K562 (cell line): ENCODE measurements at regions not wholly inside any gene's neighbourhood (a gene's known extent, or its start where the extent isn't known, plus 50 kb on each side); places are given as distances from the start of the nearest gene placed in this dataset.

ENCODE experiments used
- ATAC-seq: fragments of 200-7000 bp; cut with Tn5 transposase; 3 replicates; pipeline ENCODE4 v1.9.1; 2020; ENCODE audit warnings: moderate library complexity
- BruUV-seq: library from RNA; stranded (reverse); fragments of 400-500 nt; replicated peaks from 2 replicates; lab custom pipeline; 2021; lab: Mats Ljungman, UMichigan
- CTCF ChIA-PET: fragments of 300-600 bp; formaldehyde crosslinking; extraction: SDS; loops from one replicate; lab custom pipeline; 2021; ENCODE audit warnings: low intra/inter-chr PET ratio; lab: Yijun Ruan, JAX
- POLR2A ChIA-PET: fragments of 300-600, 350-650 bp; sonication (Branson Sonifier 250); formaldehyde crosslinking; extraction: SDS; loops from one replicate; lab custom pipeline; 2021; ENCODE audit warnings: antibody characterized with exemption, inconsistent platforms; lab: Yijun Ruan, JAX
- DNase-seq, 4 experiments: peaks; one replicate each; pipeline versions ENCODE4 v3.0.0 to v3.0.0-alpha.2; 2011 to 2018; ENCODE audit warnings: low spot score in 3 of 4, mixed read lengths in 3 of 4; ENCODE audit errors: extremely low read depth in 1 of 4
- FAIRE-seq: peaks from 2 replicates; lab custom pipeline; 2011; peaks lifted over from hg19 to GRCh38; lab: Jason Lieb, UNC
- H2AFZ ChIP-seq: 2 replicates; pipeline ENCODE4 v1.6.0; 2011; ENCODE audit warnings: low read depth, low read length, control low read depth, inconsistent platforms
- H3K27ac ChIP-seq: fragments of 200-600 bp; 3 replicates; pipeline ENCODE4 v1.8.0; 2011; ENCODE audit warnings: low read depth, mild to moderate bottlenecking, control low read depth, inconsistent platforms, low read length, moderate library complexity, mixed read lengths; ENCODE audit errors: extremely low read depth
- H3K27me3 ChIP-seq, 2 experiments: fragments of 300-600 bp in 1 of 2; 2 replicates in 1 of 2; 3 replicates in 1 of 2; pipeline versions ENCODE4 v1.6.0 to v1.8.0; 2011; ENCODE audit warnings: inconsistent platforms in 2 of 2, low read length in 2 of 2, mild to moderate bottlenecking in 1 of 2, mixed read lengths in 1 of 2, moderate library complexity in 1 of 2; ENCODE audit not compliant: control insufficient read depth in 2 of 2, insufficient read depth in 2 of 2
- H3K36me3 ChIP-seq: fragments of 300-600 bp; 3 replicates; pipeline ENCODE4 v1.8.0; 2011; ENCODE audit warnings: mild to moderate bottlenecking, low read length, inconsistent platforms; ENCODE audit not compliant: control insufficient read depth, insufficient read depth
- H3K4me1 ChIP-seq, 2 experiments: fragments of 200-600 bp in 1 of 2; replicated peaks in 1 of 2; 2 replicates in 1 of 2; 3 replicates in 1 of 2; pipeline versions ENCODE4 v1.5.1 to v1.8.0; 2011; ENCODE audit warnings: inconsistent platforms in 2 of 2, low read length in 2 of 2, mild to moderate bottlenecking in 1 of 2, mixed read lengths in 1 of 2, moderate library complexity in 1 of 2; ENCODE audit not compliant: control insufficient read depth in 2 of 2, insufficient read depth in 2 of 2
- H3K4me2 ChIP-seq: 2 replicates; pipeline ENCODE4 v1.6.1; 2011; ENCODE audit warnings: low read length, control low read depth, inconsistent platforms, mixed read lengths; ENCODE audit not compliant: insufficient read depth
- H3K4me3 ChIP-seq: fragments of 200-600 bp; sonication (generic), shearing (Covaris generic); 2 replicates; pipeline ENCODE4 v1.5.1; 2016; ENCODE audit warnings: control low read depth, inconsistent platforms
- H3K79me2 ChIP-seq: fragments of 200-600 bp; 3 replicates; pipeline ENCODE4 v1.8.0; 2011; ENCODE audit warnings: low read length, inconsistent platforms; ENCODE audit not compliant: control insufficient read depth, insufficient read depth
- H3K9ac ChIP-seq, 2 experiments: 2 replicates each; pipeline versions ENCODE4 v1.6.0 to v1.6.1; 2011; ENCODE audit warnings: low read depth in 2 of 2, low read length in 2 of 2, control low read depth in 1 of 2, inconsistent platforms in 1 of 2, mild to moderate bottlenecking in 1 of 2, mixed read lengths in 1 of 2; ENCODE audit not compliant: insufficient read depth in 1 of 2
- H3K9me1 ChIP-seq: one replicate; pipeline ENCODE4 v1.6.0; 2011; ENCODE audit warnings: inconsistent platforms, mild to moderate bottlenecking, low read length, moderate library complexity; ENCODE audit not compliant: control insufficient read depth, insufficient read depth
- H3K9me3 ChIP-seq: replicated peaks from 2 replicates; pipeline ENCODE4 v1.5.1; 2011; ENCODE audit warnings: low read depth, low read length, inconsistent platforms; ENCODE audit not compliant: control insufficient read depth, insufficient read depth
- H4K20me1 ChIP-seq: replicated peaks from 2 replicates; pipeline ENCODE4 v1.6.1; 2011; ENCODE audit warnings: low read length, inconsistent platforms, mixed read lengths; ENCODE audit not compliant: control insufficient read depth, insufficient read depth
- C11orf30 ChIP-seq: fragments of 450-650 bp; IDR thresholded peaks from 2 replicates; pipeline ENCODE4 v1.6.1; 2016; ENCODE audit warnings: low read depth, mild to moderate bottlenecking
- FIP1L1 ChIP-seq: fragments of 200-400 bp; formaldehyde crosslinking; IDR thresholded peaks from 2 replicates; pipeline ENCODE4 v1.6.1; 2018; ENCODE audit warnings: mild to moderate bottlenecking, low read depth, low read length; ENCODE audit not compliant: poor library complexity, severe bottlenecking
- MCM2 ChIP-seq: fragments of 450-650 bp; IDR thresholded peaks from 2 replicates; pipeline ENCODE4 v1.6.1; 2017; ENCODE audit warnings: low read depth, mild to moderate bottlenecking
- POLR2A ChIP-seq: fragments of 450-650 bp; conservative IDR thresholded peaks from 2 replicates; pipeline ENCODE4 v1.6.1; 2016
- SETDB1 ChIP-seq: IDR thresholded peaks from one replicate; pipeline ENCODE4 v1.6.1; 2012; ENCODE audit warnings: low read length, control low read depth, inconsistent platforms
- SMAD4 ChIP-seq: fragments of 250-450 bp; sonication (Bioruptor Pico); conservative IDR thresholded peaks from 2 replicates; pipeline ENCODE4 v1.8.0; 2021; ENCODE audit warnings: inconsistent platforms, mild to moderate bottlenecking, moderate library complexity
- ZBED1 ChIP-seq: IDR thresholded peaks from 2 replicates; pipeline ENCODE4 v1.6.1; 2014
- ZNF644 ChIP-seq: fragments of 200-800 bp; sonication (Bioruptor generic); IDR thresholded peaks from 2 replicates; pipeline ENCODE4 v1.6.1; 2016; ENCODE audit warnings: low read depth, missing genetic modification characterization, missing compliant biosample characterization
- WGBS: fragments of 100-300 bp; shearing (Covaris generic); methylation state at CpG from one replicate; pipeline ENCODE4 v1.1.6; 2016; ENCODE audit warnings: low coverage, mixed read lengths; ENCODE audit not compliant: insufficient coverage; ENCODE audit errors: missing lambda C conversion rate; 5-methylcytosine and 5-hydroxymethylcytosine counted together
- in situ Hi-C: fragments of 300-500 bp; cut with MboI; formaldehyde crosslinking; loops from 4 replicates; pipeline ENCODE4 v1.15.0; 2018; ENCODE audit warnings: inconsistent platforms, mixed read lengths
- intact Hi-C: fragments of 100-400 bp; cut with micrococcal nuclease; formaldehyde crosslinking; loops from 2 replicates; pipeline ENCODE4 v1.14.2; 2022
- TF ChIP-seq, protein P1 (sequence below): fragments of 450-650 bp; formaldehyde crosslinking; IDR thresholded peaks from 2 replicates; pipeline ENCODE4 v1.4.0; 2020; ENCODE audit warnings: mild to moderate bottlenecking, mixed read lengths
- TF ChIP-seq, protein P2 (sequence below): sonication (generic); formaldehyde crosslinking; IDR thresholded peaks from 2 replicates; pipeline ENCODE4 v1.8.0; 2023; ENCODE audit warnings: missing genetic modification reagents, mild to moderate bottlenecking, borderline replicate concordance
- TF ChIP-seq, protein P3 (sequence below): fragments of 250-450 bp; sonication (Bioruptor Pico); IDR thresholded peaks from 2 replicates; pipeline ENCODE4 v1.4.0; 2020; ENCODE audit warnings: mild to moderate bottlenecking, moderate library complexity

DNA sequence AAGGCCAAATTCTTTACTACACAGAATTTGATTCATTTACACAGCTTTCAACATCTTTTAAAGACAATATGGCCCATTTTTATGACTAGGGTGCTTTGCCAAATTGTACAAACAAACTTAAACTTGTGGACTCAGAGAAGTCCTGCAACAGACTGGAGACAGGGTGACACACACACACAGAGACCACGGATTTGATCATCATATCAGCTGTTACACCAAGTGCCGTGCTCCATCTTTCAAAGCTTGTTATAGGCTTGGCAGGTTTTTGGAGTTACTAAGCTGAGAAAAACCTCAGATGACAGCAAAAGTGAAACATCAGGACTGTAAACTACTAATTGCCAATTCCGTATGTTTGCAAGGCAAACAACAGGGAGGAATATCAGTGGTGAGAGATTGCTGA is 811.7 kb downstream of the GALC start:
- no TSS peak for BruUV-seq
- H3K4me2 ChIP-seq: no peak overlapping the region
- TF ChIP-seq MCM2: no peak
- no peak for TF ChIP-seq SMAD4 (CRISPR knock-in tag)
- TF ChIP-seq, protein P1, sequence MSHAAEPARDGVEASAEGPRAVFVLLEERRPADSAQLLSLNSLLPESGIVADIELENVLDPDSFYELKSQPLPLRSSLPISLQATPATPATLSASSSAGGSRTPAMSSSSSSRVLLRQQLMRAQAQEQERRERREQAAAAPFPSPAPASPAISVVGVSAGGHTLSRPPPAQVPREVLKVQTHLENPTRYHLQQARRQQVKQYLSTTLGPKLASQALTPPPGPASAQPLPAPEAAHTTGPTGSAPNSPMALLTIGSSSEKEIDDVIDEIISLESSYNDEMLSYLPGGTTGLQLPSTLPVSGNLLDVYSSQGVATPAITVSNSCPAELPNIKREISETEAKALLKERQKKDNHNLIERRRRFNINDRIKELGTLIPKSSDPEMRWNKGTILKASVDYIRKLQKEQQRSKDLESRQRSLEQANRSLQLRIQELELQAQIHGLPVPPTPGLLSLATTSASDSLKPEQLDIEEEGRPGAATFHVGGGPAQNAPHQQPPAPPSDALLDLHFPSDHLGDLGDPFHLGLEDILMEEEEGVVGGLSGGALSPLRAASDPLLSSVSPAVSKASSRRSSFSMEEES (CRISPR knock-in tag): no peak
- no peak for TF ChIP-seq ZBED1
- TF ChIP-seq, protein P2, sequence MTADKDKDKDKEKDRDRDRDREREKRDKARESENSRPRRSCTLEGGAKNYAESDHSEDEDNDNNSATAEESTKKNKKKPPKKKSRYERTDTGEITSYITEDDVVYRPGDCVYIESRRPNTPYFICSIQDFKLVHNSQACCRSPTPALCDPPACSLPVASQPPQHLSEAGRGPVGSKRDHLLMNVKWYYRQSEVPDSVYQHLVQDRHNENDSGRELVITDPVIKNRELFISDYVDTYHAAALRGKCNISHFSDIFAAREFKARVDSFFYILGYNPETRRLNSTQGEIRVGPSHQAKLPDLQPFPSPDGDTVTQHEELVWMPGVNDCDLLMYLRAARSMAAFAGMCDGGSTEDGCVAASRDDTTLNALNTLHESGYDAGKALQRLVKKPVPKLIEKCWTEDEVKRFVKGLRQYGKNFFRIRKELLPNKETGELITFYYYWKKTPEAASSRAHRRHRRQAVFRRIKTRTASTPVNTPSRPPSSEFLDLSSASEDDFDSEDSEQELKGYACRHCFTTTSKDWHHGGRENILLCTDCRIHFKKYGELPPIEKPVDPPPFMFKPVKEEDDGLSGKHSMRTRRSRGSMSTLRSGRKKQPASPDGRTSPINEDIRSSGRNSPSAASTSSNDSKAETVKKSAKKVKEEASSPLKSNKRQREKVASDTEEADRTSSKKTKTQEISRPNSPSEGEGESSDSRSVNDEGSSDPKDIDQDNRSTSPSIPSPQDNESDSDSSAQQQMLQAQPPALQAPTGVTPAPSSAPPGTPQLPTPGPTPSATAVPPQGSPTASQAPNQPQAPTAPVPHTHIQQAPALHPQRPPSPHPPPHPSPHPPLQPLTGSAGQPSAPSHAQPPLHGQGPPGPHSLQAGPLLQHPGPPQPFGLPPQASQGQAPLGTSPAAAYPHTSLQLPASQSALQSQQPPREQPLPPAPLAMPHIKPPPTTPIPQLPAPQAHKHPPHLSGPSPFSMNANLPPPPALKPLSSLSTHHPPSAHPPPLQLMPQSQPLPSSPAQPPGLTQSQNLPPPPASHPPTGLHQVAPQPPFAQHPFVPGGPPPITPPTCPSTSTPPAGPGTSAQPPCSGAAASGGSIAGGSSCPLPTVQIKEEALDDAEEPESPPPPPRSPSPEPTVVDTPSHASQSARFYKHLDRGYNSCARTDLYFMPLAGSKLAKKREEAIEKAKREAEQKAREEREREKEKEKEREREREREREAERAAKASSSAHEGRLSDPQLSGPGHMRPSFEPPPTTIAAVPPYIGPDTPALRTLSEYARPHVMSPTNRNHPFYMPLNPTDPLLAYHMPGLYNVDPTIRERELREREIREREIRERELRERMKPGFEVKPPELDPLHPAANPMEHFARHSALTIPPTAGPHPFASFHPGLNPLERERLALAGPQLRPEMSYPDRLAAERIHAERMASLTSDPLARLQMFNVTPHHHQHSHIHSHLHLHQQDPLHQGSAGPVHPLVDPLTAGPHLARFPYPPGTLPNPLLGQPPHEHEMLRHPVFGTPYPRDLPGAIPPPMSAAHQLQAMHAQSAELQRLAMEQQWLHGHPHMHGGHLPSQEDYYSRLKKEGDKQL: no peak
- TF ChIP-seq ZNF644: no peak
- no peak for TF ChIP-seq C11orf30
- TF ChIP-seq POLR2A: no peak
- TF ChIP-seq SETDB1: no peak
- TF ChIP-seq, protein P3, sequence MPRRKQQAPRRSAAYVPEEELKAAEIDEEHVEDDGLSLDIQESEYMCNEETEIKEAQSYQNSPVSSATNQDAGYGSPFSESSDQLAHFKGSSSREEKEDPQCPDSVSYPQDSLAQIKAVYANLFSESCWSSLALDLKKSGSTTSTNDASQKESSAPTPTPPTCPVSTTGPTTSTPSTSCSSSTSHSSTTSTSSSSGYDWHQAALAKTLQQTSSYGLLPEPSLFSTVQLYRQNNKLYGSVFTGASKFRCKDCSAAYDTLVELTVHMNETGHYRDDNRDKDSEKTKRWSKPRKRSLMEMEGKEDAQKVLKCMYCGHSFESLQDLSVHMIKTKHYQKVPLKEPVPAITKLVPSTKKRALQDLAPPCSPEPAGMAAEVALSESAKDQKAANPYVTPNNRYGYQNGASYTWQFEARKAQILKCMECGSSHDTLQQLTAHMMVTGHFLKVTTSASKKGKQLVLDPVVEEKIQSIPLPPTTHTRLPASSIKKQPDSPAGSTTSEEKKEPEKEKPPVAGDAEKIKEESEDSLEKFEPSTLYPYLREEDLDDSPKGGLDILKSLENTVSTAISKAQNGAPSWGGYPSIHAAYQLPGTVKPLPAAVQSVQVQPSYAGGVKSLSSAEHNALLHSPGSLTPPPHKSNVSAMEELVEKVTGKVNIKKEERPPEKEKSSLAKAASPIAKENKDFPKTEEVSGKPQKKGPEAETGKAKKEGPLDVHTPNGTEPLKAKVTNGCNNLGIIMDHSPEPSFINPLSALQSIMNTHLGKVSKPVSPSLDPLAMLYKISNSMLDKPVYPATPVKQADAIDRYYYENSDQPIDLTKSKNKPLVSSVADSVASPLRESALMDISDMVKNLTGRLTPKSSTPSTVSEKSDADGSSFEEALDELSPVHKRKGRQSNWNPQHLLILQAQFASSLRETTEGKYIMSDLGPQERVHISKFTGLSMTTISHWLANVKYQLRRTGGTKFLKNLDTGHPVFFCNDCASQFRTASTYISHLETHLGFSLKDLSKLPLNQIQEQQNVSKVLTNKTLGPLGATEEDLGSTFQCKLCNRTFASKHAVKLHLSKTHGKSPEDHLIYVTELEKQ (CRISPR knock-in tag): no peak
- no peak for TF ChIP-seq FIP1L1

More for the DNA sequence above, 811.7 kb downstream of the GALC start:
- POLR2A ChIA-PET: no interaction called here
- CTCF ChIA-PET: no interaction called here
- H3K4me1 ChIP-seq: no peaks in the 10 kb centered on the region
- WGBS: 0% methylated on average over 3 of the region's 3 CpGs
- H3K9me1 ChIP-seq: no peaks in the 10 kb centered on the region
- H2AFZ ChIP-seq: no peak overlapping the region
- H3K27me3 ChIP-seq: no peaks in the 10 kb centered on the region
- H3K9me3 ChIP-seq: no peaks in the 10 kb centered on the region
- in situ Hi-C loops (no loop called here), intact Hi-C loops (no loop called here)
- DNase-seq (no peak), ATAC-seq (no peak), FAIRE-seq (no peak)
- no peaks in the 10 kb centered on the region for H3K79me2 ChIP-seq
- H3K36me3 ChIP-seq: no peaks in the 10 kb centered on the region
- no peaks in the 10 kb centered on the region for H4K20me1 ChIP-seq
- no peak overlapping the region for H3K27ac ChIP-seq
- no peak overlapping the region for H3K9ac ChIP-seq
- no peak overlapping the region for H3K4me3 ChIP-seq
